Amniotic epithelial cell (primary cell): ENCODE measurements at regions not wholly inside any gene's neighbourhood (a gene's known extent, or its start where the extent isn't known, plus 50 kb on each side); places are given as distances from the start of the nearest gene placed in this dataset.

Source experiments
- DNase-seq: peaks from one replicate; pipeline ENCODE4 v3.0.0-alpha.2; 2010; ENCODE audit warnings: low read depth

GRCh38 chr1:222038971-222039370 lies 297.1 kb upstream of the DUSP10 start:
- no peak for DNase-seq

- DNase-seq: no peak
These were observed 295.8 kb upstream of the DUSP10 start for GRCh38 chr1:222037720-222038119.

- DNase-seq: peak; percentile 31
These were observed 292.9 kb upstream of the DUSP10 start for GRCh38 chr1:222034790-222035189.

GRCh38 chr1:222033450-222033849 lies 291.6 kb upstream of the DUSP10 start:
- DNase-seq: peak; percentile 40

GRCh38 chr1:222031318-222031717 lies 289.4 kb upstream of the DUSP10 start:
- no peak for DNase-seq

- no peak for DNase-seq
These were observed 286.8 kb upstream of the DUSP10 start for GRCh38 chr1:222028676-222029075.

GRCh38 chr1:222028116-222028515 lies 286.2 kb upstream of the DUSP10 start:
- DNase-seq: no peak

GRCh38 chr1:222026280-222026679 lies 284.4 kb upstream of the DUSP10 start:
- no peak for DNase-seq

- no peak for DNase-seq
These were observed 281.1 kb upstream of the DUSP10 start for GRCh38 chr1:222023025-222023424.

- DNase-seq: no peak
These were observed 279.2 kb upstream of the DUSP10 start for GRCh38 chr1:222021129-222021528.

- DNase-seq: no peak
These were observed 278.7 kb upstream of the DUSP10 start for GRCh38 chr1:222020553-222020952.

GRCh38 chr1:222019029-222019428 lies 277.1 kb upstream of the DUSP10 start:
- no peak for DNase-seq

GRCh38 chr1:222018041-222018440 lies 276.2 kb upstream of the DUSP10 start:
- DNase-seq: no peak

- DNase-seq: no peak
These were observed 273.8 kb upstream of the DUSP10 start for GRCh38 chr1:222015686-222016085.

GRCh38 chr1:222014001-222014400 lies 272.1 kb upstream of the DUSP10 start:
- no peak for DNase-seq

- no peak for DNase-seq
These were observed 270.9 kb upstream of the DUSP10 start for GRCh38 chr1:222012816-222013215.

GRCh38 chr1:222010306-222010705 lies 268.4 kb upstream of the DUSP10 start:
- no peak for DNase-seq

- DNase-seq: peak; percentile 20
These were observed 267.3 kb upstream of the DUSP10 start for GRCh38 chr1:222009105-222009730.

- DNase-seq: no peak
These were observed 264.8 kb upstream of the DUSP10 start for GRCh38 chr1:222006715-222007114.

- DNase-seq: no peak
These were observed 262.9 kb upstream of the DUSP10 start for GRCh38 chr1:222004784-222005183.

- no peak for DNase-seq
These were observed 262.1 kb upstream of the DUSP10 start for GRCh38 chr1:222004034-222004433.

- no peak for DNase-seq
These were observed 260.6 kb upstream of the DUSP10 start for GRCh38 chr1:222002503-222002902.

- DNase-seq: no peak
These were observed 258.2 kb upstream of the DUSP10 start for GRCh38 chr1:222000131-222000530.

- peak; percentile 87 for DNase-seq
These were observed 256.9 kb upstream of the DUSP10 start for GRCh38 chr1:221998781-221999180.
